ENCODE measurements at regions not wholly inside any gene's neighbourhood (a gene's known extent, or its start where the extent isn't known, plus 50 kb on each side); places are given as distances from the start of the nearest gene placed in this dataset.
A peak's percentile ranks its signal among the peaks of the same experiment; 100 is the strongest.
"Not testable (repeated sequence)": the region's sequence is repeated elsewhere in the genome, so short reads cannot be mapped to it uniquely, and the experiment has no call there.

GRCh38 chr2:176427549-176427948 lies 158.3 kb downstream of the MTX2 start:
- DNase-seq, result no peak

- DNase-seq, result not testable (repeated sequence)
Measured at GRCh38 chr2:176428944-176429469, 159.8 kb downstream of the MTX2 start.

GRCh38 chr2:176432434-176432833 lies 163.2 kb downstream of the MTX2 start:
- no peak for DNase-seq

GRCh38 chr2:176435729-176436128 lies 166.5 kb downstream of the MTX2 start:
- no peak for DNase-seq

GRCh38 chr2:176443946-176444345 lies 174.7 kb downstream of the MTX2 start:
- DNase-seq, result no peak

GRCh38 chr2:176445956-176446355 lies 176.7 kb downstream of the MTX2 start:
- DNase-seq, result no peak

GRCh38 chr2:176446718-176447414 lies 177.6 kb downstream of the MTX2 start:
- no peak for DNase-seq

- DNase-seq, result no peak
Measured at GRCh38 chr2:176447616-176448015, 178.4 kb downstream of the MTX2 start.

GRCh38 chr2:176449852-176450251 lies 180.6 kb downstream of the MTX2 start:
- DNase-seq, result no peak

- no peak for DNase-seq
Measured at GRCh38 chr2:176453784-176454183, 184.5 kb downstream of the MTX2 start.

GRCh38 chr2:176454893-176455815 lies 185.9 kb downstream of the MTX2 start:
- peak; percentile 87 for DNase-seq

- DNase-seq, result peak; percentile 76
Measured at GRCh38 chr2:176455816-176456291, 186.6 kb downstream of the MTX2 start.

GRCh38 chr2:176457481-176457880 lies 188.2 kb downstream of the MTX2 start:
- no peak for DNase-seq

GRCh38 chr2:176461098-176461808 lies 192.0 kb downstream of the MTX2 start:
- DNase-seq, result no peak

GRCh38 chr2:176461809-176462670 lies 192.8 kb downstream of the MTX2 start:
- DNase-seq, result no peak

- no peak for DNase-seq
Measured at GRCh38 chr2:176463546-176463945, 194.3 kb downstream of the MTX2 start.

- DNase-seq, result peak; percentile 53
Measured at GRCh38 chr2:176464886-176465564, 195.8 kb downstream of the MTX2 start.

GRCh38 chr2:176466918-176467452 lies 197.7 kb downstream of the MTX2 start:
- DNase-seq, result no peak

GRCh38 chr2:176467595-176467994 lies 198.4 kb downstream of the MTX2 start:
- no peak for DNase-seq

GRCh38 chr2:176468457-176469113 lies 199.3 kb downstream of the MTX2 start:
- no peak for DNase-seq

- no peak for DNase-seq
Measured at GRCh38 chr2:176470713-176471112, 201.5 kb downstream of the MTX2 start.
